Neuronal stem cell (in vitro differentiated cells): ENCODE measurements at regions not wholly inside any gene's neighbourhood (a gene's known extent, or its start where the extent isn't known, plus 50 kb on each side); places are given as distances from the start of the nearest gene placed in this dataset.

Experiments
- DNase-seq: peaks from one replicate; pipeline ENCODE4 v3.0.0-alpha.2; 2013; ENCODE audit warnings: low spot score
- H2AFZ ChIP-seq: one replicate; pipeline ENCODE4 v1.6.1; 2013; ENCODE audit warnings: mild to moderate bottlenecking, low read length, inconsistent platforms
- H2AK5ac ChIP-seq: 2 replicates; pipeline ENCODE4 v1.6.1; 2013; ENCODE audit warnings: low read depth, mild to moderate bottlenecking, inconsistent platforms, low read length, moderate library complexity, mixed read lengths
- H2BK120ac ChIP-seq: 2 replicates; pipeline ENCODE4 v1.6.1; 2013; ENCODE audit warnings: low read depth, mild to moderate bottlenecking, inconsistent platforms, low read length, moderate library complexity, mixed read lengths
- H2BK12ac ChIP-seq: one replicate; pipeline ENCODE4 v1.6.1; 2013; ENCODE audit warnings: low read length, inconsistent platforms
- H2BK15ac ChIP-seq: 2 replicates; pipeline ENCODE4 v1.6.1; 2013; ENCODE audit warnings: mild to moderate bottlenecking, low read length, inconsistent platforms, mixed read lengths
- H2BK5ac ChIP-seq: one replicate; pipeline ENCODE4 v1.6.1; 2013; ENCODE audit warnings: inconsistent platforms, mild to moderate bottlenecking, low read length, moderate library complexity
- H3K14ac ChIP-seq: one replicate; pipeline ENCODE4 v1.6.1; 2013; ENCODE audit warnings: low read length, inconsistent platforms
- H3K18ac ChIP-seq: 2 replicates; pipeline ENCODE4 v1.6.1; 2013; ENCODE audit warnings: low read length, inconsistent platforms
- H3K23ac ChIP-seq: 2 replicates; pipeline ENCODE4 v1.6.1; 2013; ENCODE audit warnings: low read depth, mild to moderate bottlenecking, mixed read lengths, low read length, inconsistent platforms; ENCODE audit not compliant: poor library complexity
- H3K27ac ChIP-seq: replicated peaks from 3 replicates; pipeline ENCODE4 v1.5.1; 2013; ENCODE audit warnings: low read length, inconsistent platforms
- H3K27me3 ChIP-seq, 3 experiments: 2 replicates each; pipeline ENCODE4 v1.6.1; 2013; ENCODE audit warnings: low read length in 3 of 3, mild to moderate bottlenecking in 2 of 3, inconsistent platforms in 1 of 3, low read depth in 1 of 3, mixed read lengths in 1 of 3, moderate library complexity in 1 of 3; ENCODE audit not compliant: control insufficient read depth in 3 of 3, insufficient read depth in 3 of 3
- H3K36me3 ChIP-seq, 2 donors: replicated peaks in 1 of 2; 2 replicates each; pipeline ENCODE4 v1.6.1; 2013; ENCODE audit warnings: low read length in 2 of 2; ENCODE audit not compliant: control insufficient read depth in 2 of 2, insufficient read depth in 2 of 2
- H3K4ac ChIP-seq: 2 replicates; pipeline ENCODE4 v1.6.1; 2013; ENCODE audit warnings: inconsistent platforms, mild to moderate bottlenecking, low read length, moderate library complexity
- H3K4me1 ChIP-seq, 2 donors: 1 replicate in 1 of 2; 2 replicates in 1 of 2; pipeline ENCODE4 v1.6.1; 2013; ENCODE audit warnings: low read length in 2 of 2, low read depth in 1 of 2; ENCODE audit not compliant: control insufficient read depth in 2 of 2, insufficient read depth in 1 of 2
- H3K4me2 ChIP-seq: one replicate; pipeline ENCODE4 v1.6.1; 2013; ENCODE audit warnings: mild to moderate bottlenecking, low read length, inconsistent platforms; ENCODE audit not compliant: insufficient read depth, poor library complexity, severe bottlenecking
- H3K4me3 ChIP-seq, 2 donors: 2 replicates each; pipeline ENCODE4 v1.5.1; 2013; ENCODE audit warnings: low read length in 2 of 2, mild to moderate bottlenecking in 2 of 2, inconsistent platforms in 1 of 2, moderate library complexity in 1 of 2
- H3K79me1 ChIP-seq: one replicate; pipeline ENCODE4 v1.6.1; 2013; ENCODE audit warnings: low read depth, mild to moderate bottlenecking, inconsistent platforms, low read length, moderate library complexity
- H3K9ac ChIP-seq: one replicate; pipeline ENCODE4 v1.6.1; 2013; ENCODE audit warnings: mild to moderate bottlenecking, low read depth, low read length, inconsistent platforms; ENCODE audit not compliant: poor library complexity
- H3K9me3 ChIP-seq, 2 donors: replicated peaks in 1 of 2; 2 replicates each; pipeline versions ENCODE3 to v1.6.1; 2013; ENCODE audit warnings: low read length in 2 of 2, mild to moderate bottlenecking in 2 of 2, inconsistent platforms in 1 of 2, low read depth in 1 of 2, mixed read lengths in 1 of 2, moderate library complexity in 1 of 2; ENCODE audit not compliant: control insufficient read depth in 2 of 2, insufficient read depth in 1 of 2
- H4K8ac ChIP-seq: one replicate; pipeline ENCODE4 v1.6.1; 2013; ENCODE audit warnings: low read depth, mild to moderate bottlenecking, inconsistent platforms, low read length, moderate library complexity
- H4K91ac ChIP-seq: one replicate; pipeline ENCODE4 v1.6.1; 2013; ENCODE audit warnings: low read length, low read depth, mild to moderate bottlenecking, inconsistent platforms; ENCODE audit not compliant: poor library complexity
- WGBS, 2 donors: extraction: QIAGEN DNeasy Blood & Tissue Kit; methylation state at CpG; one replicate each; pipeline ENCODE4 v1.1.7; 2013; ENCODE audit warnings: missing lambda C conversion rate in 2 of 2, mixed read lengths in 1 of 2; ENCODE audit not compliant: insufficient read length in 2 of 2, insufficient replicate concordance in 1 of 2; ENCODE audit errors: extremely low coverage in 2 of 2; 5-methylcytosine and 5-hydroxymethylcytosine counted together

GRCh38 chr1:79693441-79694114, 687.0 kb upstream of the ADGRL4 start:
- H4K91ac ChIP-seq, result no peak overlapping the region
- no peak overlapping the region for H3K4me2 ChIP-seq
- no peaks in the 10 kb centered on the region for H3K79me1 ChIP-seq
- no peak overlapping the region for H3K9ac ChIP-seq
- no peak overlapping the region for H2AK5ac ChIP-seq
- H3K4ac ChIP-seq, result no peak overlapping the region
- H3K4me3 ChIP-seq, result no peak overlapping the region
- H2BK5ac ChIP-seq, result no peak overlapping the region
- H3K27ac ChIP-seq, result no peak overlapping the region
- no peak overlapping the region for H2BK120ac ChIP-seq
- H3K36me3 ChIP-seq, result no peaks in the 10 kb centered on the region
- no peak overlapping the region for H2AFZ ChIP-seq
- no peak overlapping the region for H4K8ac ChIP-seq
- no peaks in the 10 kb centered on the region for H3K9me3 ChIP-seq
- H2BK12ac ChIP-seq, result no peak overlapping the region
- peaks cover 0 to 1% of the 10 kb centered on the region in 2 donors for H3K4me1 ChIP-seq
- no peak overlapping the region for H3K18ac ChIP-seq
- no peaks in the 10 kb centered on the region for H3K27me3 ChIP-seq
- no peak overlapping the region for H3K14ac ChIP-seq
- H2BK15ac ChIP-seq, result no peak overlapping the region
- no peak overlapping the region for H3K23ac ChIP-seq
- no peak for DNase-seq
- no CpG with 5 or more reads among the region's 2 CpGs for WGBS, 2 donors

- Histone ChIP-seq H3K18ac (no peak overlapping the region), H4K8ac (no peak overlapping the region), H3K27ac (no peak overlapping the region), H3K4ac (no peak overlapping the region), H3K36me3 (no peaks in the 10 kb centered on the region), H2BK120ac (no peak overlapping the region), H3K4me1 (peaks cover 0 to 1% of the 10 kb centered on the region in 2 donors), H2BK5ac (no peak overlapping the region), H2BK15ac (no peak overlapping the region), H3K9ac (no peak overlapping the region), H3K27me3 (no peaks in the 10 kb centered on the region), H4K91ac (no peak overlapping the region), H3K79me1 (no peaks in the 10 kb centered on the region), H2AK5ac (no peak overlapping the region), H3K4me2 (no peak overlapping the region), H3K23ac (no peak overlapping the region), H3K9me3 (no peaks in the 10 kb centered on the region), H2AFZ (no peak overlapping the region), H3K14ac (no peak overlapping the region), H2BK12ac (no peak overlapping the region), H3K4me3 (no peak overlapping the region)
- no peak for DNase-seq
Observed at GRCh38 chr1:79692519-79692918, 686.0 kb upstream of the ADGRL4 start.

GRCh38 chr1:79688932-79689331, 682.4 kb upstream of the ADGRL4 start:
- no peak overlapping the region for H3K4ac ChIP-seq
- no peak overlapping the region for H3K27ac ChIP-seq
- DNase-seq, result no peak
- no peak overlapping the region for H3K18ac ChIP-seq
- no peak overlapping the region for H2BK5ac ChIP-seq
- H3K4me2 ChIP-seq, result no peak overlapping the region
- H2BK120ac ChIP-seq, result no peak overlapping the region
- no peak overlapping the region for H2BK12ac ChIP-seq
- no peak overlapping the region for H3K4me3 ChIP-seq
- H3K27me3 ChIP-seq, result no peaks in the 10 kb centered on the region
- H3K36me3 ChIP-seq, result no peaks in the 10 kb centered on the region
- no peak overlapping the region for H3K14ac ChIP-seq
- no peak overlapping the region for H4K91ac ChIP-seq
- peak overlapping the region; percentile 33 for H2AFZ ChIP-seq
- no peak overlapping the region for H3K9ac ChIP-seq
- H2AK5ac ChIP-seq, result no peak overlapping the region
- no peaks in the 10 kb centered on the region for H3K4me1 ChIP-seq
- no peaks in the 10 kb centered on the region for H3K79me1 ChIP-seq
- no peaks in the 10 kb centered on the region for H3K9me3 ChIP-seq
- WGBS, 2 donors, result no CpG with 5 or more reads among the region's 2 CpGs
- no peak overlapping the region for H2BK15ac ChIP-seq
- H3K23ac ChIP-seq, result no peak overlapping the region
- H4K8ac ChIP-seq, result no peak overlapping the region

GRCh38 chr1:79683420-79683819, 676.9 kb upstream of the ADGRL4 start:
- H3K4me2 ChIP-seq, result no peak overlapping the region
- H3K27ac ChIP-seq, result no peak overlapping the region
- H2BK15ac ChIP-seq, result no peak overlapping the region
- H2BK5ac ChIP-seq, result no peak overlapping the region
- H2AK5ac ChIP-seq, result no peak overlapping the region
- no peak overlapping the region for H4K8ac ChIP-seq
- H2AFZ ChIP-seq, result no peak overlapping the region
- no peaks in the 10 kb centered on the region for H3K79me1 ChIP-seq
- no peak overlapping the region for H4K91ac ChIP-seq
- no peak overlapping the region for H3K18ac ChIP-seq
- H3K23ac ChIP-seq, result no peak overlapping the region
- H3K14ac ChIP-seq, result no peak overlapping the region
- no peak overlapping the region for H3K4ac ChIP-seq
- no peak overlapping the region for H3K4me3 ChIP-seq
- H2BK120ac ChIP-seq, result no peak overlapping the region
- H3K27me3 ChIP-seq, result no peaks in the 10 kb centered on the region
- peaks cover 0 to 8% of the 10 kb centered on the region in 2 donors for H3K9me3 ChIP-seq
- no peak overlapping the region for H2BK12ac ChIP-seq
- H3K4me1 ChIP-seq, result no peaks in the 10 kb centered on the region
- H3K36me3 ChIP-seq, result no peaks in the 10 kb centered on the region
- no peak overlapping the region for H3K9ac ChIP-seq
- DNase-seq, result no peak
